Activated CD4-positive, alpha-beta T cell treated with anti-CD3 and anti-CD28 coated beads for 36 hours (primary cell): ENCODE measurements at regions not wholly inside any gene's neighbourhood (a gene's known extent, or its start where the extent isn't known, plus 50 kb on each side); places are given as distances from the start of the nearest gene placed in this dataset.

Experiments
- ATAC-seq: fragments of 200-7000 bp; cut with Tn5 transposase; one replicate; pipeline ENCODE4 v1.10.0; 2021; ENCODE audit warnings: mild to moderate bottlenecking, moderate library complexity
- CTCF ChIA-PET: fragments of 350-600 bp; sonication (Branson Sonifier 250); formaldehyde crosslinking; loops from one replicate; lab custom pipeline; 2021; ENCODE audit warnings: antibody characterized with exemption; lab: Charles Lee
- POLR2A ChIA-PET: fragments of 350-600 bp; sonication (Branson Sonifier 250); formaldehyde crosslinking; loops from one replicate; lab custom pipeline; 2021; ENCODE audit warnings: antibody characterized with exemption, inconsistent platforms; lab: Charles Lee
- DNase-seq: peaks from one replicate; pipeline ENCODE4 v3.0.0-alpha.2; 2020
- H3K27ac Mint-ChIP-seq: one replicate; pipeline ENCODE4 v1.8.0; 2021; ENCODE audit warnings: mixed read lengths
- H3K27me3 Mint-ChIP-seq: one replicate; pipeline ENCODE4 v1.8.0; 2021; ENCODE audit warnings: mixed read lengths
- H3K36me3 Mint-ChIP-seq: one replicate; pipeline ENCODE4 v1.8.0; 2021; ENCODE audit warnings: low read depth, mixed read lengths
- H3K4me1 Mint-ChIP-seq: one replicate; pipeline ENCODE4 v1.8.0; 2021; ENCODE audit warnings: mixed read lengths
- H3K4me3 Mint-ChIP-seq: one replicate; pipeline ENCODE4 v1.8.0; 2021; ENCODE audit warnings: mild to moderate bottlenecking, moderate library complexity, mixed read lengths
- H3K9me3 Mint-ChIP-seq: one replicate; pipeline ENCODE4 v1.8.0; 2021; ENCODE audit warnings: low read depth, mixed read lengths
- intact Hi-C, 2 experiments: fragments of 100-400 bp; cut with DNase I in 1 of 2; cut with micrococcal nuclease in 1 of 2; formaldehyde crosslinking; loops; one replicate each; pipeline versions ENCODE4 v1.14.2 to v1.15.1; 2022 to 2024; cut with DNase I, micrococcal nuclease

GRCh38 chr3:40618158-40618557 is 93.4 kb downstream of the ZNF621 start:
- ChIA-PET CTCF (interaction anchor here (0.9 kb wide), 1 partner anchor 32 kb away, joined by 3 read pairs; no protein-coding TSS in a partner anchor), POLR2A (no interaction called here)
- no peak for ATAC-seq
- peaks cover 34% of the 10 kb centered on the region for H3K27me3 Mint-ChIP-seq
- H3K4me3 Mint-ChIP-seq, result no peak overlapping the region
- no peaks in the 10 kb centered on the region for H3K4me1 Mint-ChIP-seq
- H3K27ac Mint-ChIP-seq, result no peak overlapping the region
- intact Hi-C loops, result no loop called here
- DNase-seq, result no peak
- no peaks in the 10 kb centered on the region for H3K36me3 Mint-ChIP-seq
- no peaks in the 10 kb centered on the region for H3K9me3 Mint-ChIP-seq

- ChIA-PET POLR2A (no interaction called here), CTCF (no interaction called here)
- ATAC-seq (no peak), DNase-seq (no peak)
- Mint-ChIP-seq H3K36me3 (no peaks in the 10 kb centered on the region), H3K27me3 (peaks cover 27% of the 10 kb centered on the region), H3K27ac (no peak overlapping the region), H3K4me1 (no peaks in the 10 kb centered on the region), H3K4me3 (no peak overlapping the region), H3K9me3 (no peaks in the 10 kb centered on the region)
- intact Hi-C loops, result no loop called here
Observed at GRCh38 chr3:40620151-40620550, 95.4 kb downstream of the ZNF621 start.

- no peak for ATAC-seq
- POLR2A ChIA-PET, result no interaction called here
- Mint-ChIP-seq H3K27me3 (peaks cover 22% of the 10 kb centered on the region), H3K27ac (no peak overlapping the region), H3K4me1 (no peaks in the 10 kb centered on the region), H3K9me3 (no peaks in the 10 kb centered on the region), H3K4me3 (no peak overlapping the region), H3K36me3 (no peaks in the 10 kb centered on the region)
- DNase-seq, result no peak
- CTCF ChIA-PET, result no interaction called here
- intact Hi-C loops, result no loop called here
Observed at GRCh38 chr3:40621252-40621651, 96.5 kb downstream of the ZNF621 start.

- DNase-seq, result peak; percentile 34
- Mint-ChIP-seq H3K9me3 (peaks cover 3% of the 10 kb centered on the region), H3K4me1 (no peaks in the 10 kb centered on the region), H3K36me3 (no peaks in the 10 kb centered on the region), H3K27ac (no peak overlapping the region), H3K27me3 (peaks cover 15% of the 10 kb centered on the region), H3K4me3 (no peak overlapping the region)
- ChIA-PET CTCF (no interaction called here), POLR2A (no interaction called here)
- intact Hi-C loops, result no loop called here
- peak; percentile 61 for ATAC-seq
Observed at GRCh38 chr3:40623567-40623966, 98.8 kb downstream of the ZNF621 start.

GRCh38 chr3:40624189-40624769 is 99.5 kb downstream of the ZNF621 start:
- ATAC-seq, result no peak
- Mint-ChIP-seq H3K27me3 (peaks cover 15% of the 10 kb centered on the region), H3K36me3 (no peaks in the 10 kb centered on the region), H3K27ac (no peak overlapping the region), H3K4me1 (no peaks in the 10 kb centered on the region), H3K9me3 (peaks cover 6% of the 10 kb centered on the region), H3K4me3 (no peak overlapping the region)
- no peak for DNase-seq
- CTCF ChIA-PET, result interaction anchor here (0.6 kb wide), 1 partner anchor 47 kb away, joined by 3 read pairs; no protein-coding TSS in a partner anchor
- intact Hi-C loops, result no loop called here
- POLR2A ChIA-PET, result no interaction called here

GRCh38 chr3:40627095-40627494 is 102.3 kb downstream of the ZNF621 start:
- H3K27ac Mint-ChIP-seq, result no peak overlapping the region
- no peaks in the 10 kb centered on the region for H3K4me1 Mint-ChIP-seq
- DNase-seq, result no peak
- peak; percentile 61 for ATAC-seq
- ChIA-PET POLR2A (no interaction called here), CTCF (interaction anchor here (0.6 kb wide), 1 partner anchor 46 kb away, joined by 3 read pairs; no protein-coding TSS in a partner anchor)
- no peaks in the 10 kb centered on the region for H3K36me3 Mint-ChIP-seq
- H3K27me3 Mint-ChIP-seq, result peaks cover 13% of the 10 kb centered on the region
- H3K4me3 Mint-ChIP-seq, result no peak overlapping the region
- peaks cover 6% of the 10 kb centered on the region for H3K9me3 Mint-ChIP-seq
- intact Hi-C loops, result no loop called here

GRCh38 chr3:40628984-40629383 is 104.2 kb downstream of the ZNF621 start:
- Mint-ChIP-seq H3K27ac (no peak overlapping the region), H3K36me3 (no peaks in the 10 kb centered on the region), H3K4me3 (no peak overlapping the region), H3K9me3 (peaks cover 10% of the 10 kb centered on the region), H3K4me1 (no peaks in the 10 kb centered on the region), H3K27me3 (peaks cover 13% of the 10 kb centered on the region)
- POLR2A ChIA-PET, result no interaction called here
- DNase-seq, result no peak
- CTCF ChIA-PET, result no interaction called here
- intact Hi-C loops, result no loop called here
- ATAC-seq, result no peak

- Mint-ChIP-seq H3K4me1 (no peaks in the 10 kb centered on the region), H3K27me3 (peaks cover 9% of the 10 kb centered on the region), H3K27ac (no peak overlapping the region), H3K36me3 (no peaks in the 10 kb centered on the region), H3K9me3 (peaks cover 10% of the 10 kb centered on the region), H3K4me3 (no peak overlapping the region)
- DNase-seq, result no peak
- intact Hi-C loops, result no loop called here
- CTCF ChIA-PET, result no interaction called here
- POLR2A ChIA-PET, result no interaction called here
- ATAC-seq, result no peak
Observed at GRCh38 chr3:40631341-40631995, 106.7 kb downstream of the ZNF621 start.

GRCh38 chr3:40637906-40638305 is 113.1 kb downstream of the ZNF621 start:
- H3K27me3 Mint-ChIP-seq, result peaks cover 9% of the 10 kb centered on the region
- ChIA-PET POLR2A (no interaction called here), CTCF (no interaction called here)
- H3K36me3 Mint-ChIP-seq, result no peaks in the 10 kb centered on the region
- peaks cover 3% of the 10 kb centered on the region for H3K9me3 Mint-ChIP-seq
- no peak for ATAC-seq
- no peak overlapping the region for H3K4me3 Mint-ChIP-seq
- H3K4me1 Mint-ChIP-seq, result no peaks in the 10 kb centered on the region
- no peak overlapping the region for H3K27ac Mint-ChIP-seq
- no peak for DNase-seq
- intact Hi-C loops, result no loop called here

- ATAC-seq, result no peak
- Mint-ChIP-seq H3K36me3 (no peaks in the 10 kb centered on the region), H3K9me3 (no peaks in the 10 kb centered on the region), H3K4me1 (no peaks in the 10 kb centered on the region), H3K27ac (no peak overlapping the region), H3K4me3 (no peak overlapping the region), H3K27me3 (peaks cover 3% of the 10 kb centered on the region)
- CTCF ChIA-PET, result no interaction called here
- POLR2A ChIA-PET, result no interaction called here
- intact Hi-C loops, result no loop called here
- DNase-seq, result no peak
Observed at GRCh38 chr3:40639006-40639405, 114.2 kb downstream of the ZNF621 start.

GRCh38 chr3:40642812-40643211 is 118.1 kb downstream of the ZNF621 start:
- intact Hi-C loops, result no loop called here
- peaks cover 1% of the 10 kb centered on the region for H3K27me3 Mint-ChIP-seq
- no peak for DNase-seq
- no peak overlapping the region for H3K27ac Mint-ChIP-seq
- ChIA-PET POLR2A (no interaction called here), CTCF (interaction anchor here (0.6 kb wide), 1 partner anchor 8 kb away, joined by 3 read pairs; no protein-coding TSS in a partner anchor)
- H3K9me3 Mint-ChIP-seq, result no peaks in the 10 kb centered on the region
- H3K4me1 Mint-ChIP-seq, result no peaks in the 10 kb centered on the region
- no peak overlapping the region for H3K4me3 Mint-ChIP-seq
- no peak for ATAC-seq
- H3K36me3 Mint-ChIP-seq, result no peaks in the 10 kb centered on the region

GRCh38 chr3:40645883-40646282 is 121.1 kb downstream of the ZNF621 start:
- ATAC-seq (no peak), DNase-seq (no peak)
- H3K27me3 Mint-ChIP-seq, result peaks cover 1% of the 10 kb centered on the region
- no peaks in the 10 kb centered on the region for H3K36me3 Mint-ChIP-seq
- ChIA-PET POLR2A (no interaction called here), CTCF (interaction anchor here (1.0 kb wide), 1 partner anchor 9 kb away, joined by 3 read pairs; no protein-coding TSS in a partner anchor)
- H3K4me1 Mint-ChIP-seq, result no peaks in the 10 kb centered on the region
- intact Hi-C loops, result no loop called here
- no peaks in the 10 kb centered on the region for H3K9me3 Mint-ChIP-seq
- H3K27ac Mint-ChIP-seq, result no peak overlapping the region
- H3K4me3 Mint-ChIP-seq, result no peak overlapping the region
